GM18517 (cell line): ENCODE measurements at regions not wholly inside any gene's neighbourhood (a gene's known extent, or its start where the extent isn't known, plus 50 kb on each side); places are given as distances from the start of the nearest gene placed in this dataset.

Experiments used
- ATAC-seq: cut with Tn5 transposase; IDR thresholded peaks from one replicate; pipeline ENCODE4 v1.9.1; 2021; ENCODE audit warnings: mild to moderate bottlenecking, moderate library complexity; ENCODE audit not compliant: unreplicated experiment

- ATAC-seq, result no peak
Observed at GRCh38 chr5:120738568-120738967, 274.5 kb downstream of the PRR16 start.

GRCh38 chr5:120740989-120741388 is 276.9 kb downstream of the PRR16 start:
- no peak for ATAC-seq

- no peak for ATAC-seq
Observed at GRCh38 chr5:120748474-120748873, 284.4 kb downstream of the PRR16 start.

- ATAC-seq, result no peak
Observed at GRCh38 chr5:120749737-120750136, 285.6 kb downstream of the PRR16 start.

- ATAC-seq, result no peak
Observed at GRCh38 chr5:120759587-120759986, 295.5 kb downstream of the PRR16 start.

- ATAC-seq, result no peak
Observed at GRCh38 chr5:120761986-120762385, 297.9 kb downstream of the PRR16 start.

- ATAC-seq, result no peak
Observed at GRCh38 chr5:120765189-120765588, 301.1 kb downstream of the PRR16 start.

GRCh38 chr5:120767178-120767820 is 303.2 kb downstream of the PRR16 start:
- ATAC-seq, result no peak

- no peak for ATAC-seq
Observed at GRCh38 chr5:120769312-120769872, 305.3 kb downstream of the PRR16 start.

- ATAC-seq, result no peak
Observed at GRCh38 chr5:120771202-120771601, 307.1 kb downstream of the PRR16 start.

GRCh38 chr5:120778491-120779484 is 314.7 kb downstream of the PRR16 start:
- no peak for ATAC-seq

GRCh38 chr5:120779674-120780073 is 315.6 kb downstream of the PRR16 start:
- ATAC-seq, result no peak

GRCh38 chr5:120788481-120788880 is 324.4 kb downstream of the PRR16 start:
- ATAC-seq, result no peak

GRCh38 chr5:120789918-120790317 is 325.8 kb downstream of the PRR16 start:
- no peak for ATAC-seq

- no peak for ATAC-seq
Observed at GRCh38 chr5:120790339-120790738, 326.2 kb downstream of the PRR16 start.

GRCh38 chr5:120792477-120792876 is 328.4 kb downstream of the PRR16 start:
- no peak for ATAC-seq

GRCh38 chr5:120794121-120794520 is 330.0 kb downstream of the PRR16 start:
- ATAC-seq, result no peak

GRCh38 chr5:120803282-120803681 is 339.2 kb downstream of the PRR16 start:
- no peak for ATAC-seq

- ATAC-seq, result no peak
Observed at GRCh38 chr5:120805131-120805530, 341.0 kb downstream of the PRR16 start.

GRCh38 chr5:120806202-120806601 is 342.1 kb downstream of the PRR16 start:
- ATAC-seq, result no peak

- no peak for ATAC-seq
Observed at GRCh38 chr5:120808135-120808534, 344.0 kb downstream of the PRR16 start.

- ATAC-seq, result no peak
Observed at GRCh38 chr5:120808606-120809005, 344.5 kb downstream of the PRR16 start.
